GM21447 (cell line): ENCODE measurements at regions not wholly inside any gene's neighbourhood (a gene's known extent, or its start where the extent isn't known, plus 50 kb on each side); places are given as distances from the start of the nearest gene placed in this dataset.
"Not testable (repeated sequence)": the region's sequence is repeated elsewhere in the genome, so short reads cannot be mapped to it uniquely, and the experiment has no call there.

Source experiments
- ATAC-seq: cut with Tn5 transposase; IDR thresholded peaks from one replicate; pipeline ENCODE4 v1.9.1; 2021; ENCODE audit not compliant: unreplicated experiment

- ATAC-seq = no peak
Observed at GRCh38 chr1:94675373-94675772, 133.8 kb upstream of the F3 start.

- ATAC-seq = no peak
Observed at GRCh38 chr1:94674876-94675275, 133.3 kb upstream of the F3 start.

GRCh38 chr1:94672934-94673333, 131.4 kb upstream of the F3 start:
- ATAC-seq = no peak

- ATAC-seq = no peak
Observed at GRCh38 chr1:94672001-94672400, 130.4 kb upstream of the F3 start.

- no peak for ATAC-seq
Observed at GRCh38 chr1:94670273-94670672, 128.7 kb upstream of the F3 start.

- ATAC-seq = no peak
Observed at GRCh38 chr1:94669198-94669597, 127.6 kb upstream of the F3 start.

GRCh38 chr1:94668528-94668927, 127.0 kb upstream of the F3 start:
- no peak for ATAC-seq

GRCh38 chr1:94667818-94668217, 126.3 kb upstream of the F3 start:
- no peak for ATAC-seq

GRCh38 chr1:94666797-94667196, 125.2 kb upstream of the F3 start:
- no peak for ATAC-seq

GRCh38 chr1:94661431-94661932, 119.9 kb upstream of the F3 start:
- no peak for ATAC-seq

- no peak for ATAC-seq
Observed at GRCh38 chr1:94660994-94661393, 119.4 kb upstream of the F3 start.

GRCh38 chr1:94660258-94660657, 118.7 kb upstream of the F3 start:
- no peak for ATAC-seq

GRCh38 chr1:94659202-94659601, 117.6 kb upstream of the F3 start:
- not testable (repeated sequence) for ATAC-seq

GRCh38 chr1:94658221-94658620, 116.7 kb upstream of the F3 start:
- ATAC-seq = no peak

- ATAC-seq = not testable (repeated sequence)
Observed at GRCh38 chr1:94657776-94658175, 116.2 kb upstream of the F3 start.

GRCh38 chr1:94656967-94657366, 115.4 kb upstream of the F3 start:
- no peak for ATAC-seq

- no peak for ATAC-seq
Observed at GRCh38 chr1:94654919-94655318, 113.4 kb upstream of the F3 start.

GRCh38 chr1:94654459-94654858, 112.9 kb upstream of the F3 start:
- ATAC-seq = no peak

GRCh38 chr1:94654031-94654430, 112.5 kb upstream of the F3 start:
- no peak for ATAC-seq

GRCh38 chr1:94653454-94653853, 111.9 kb upstream of the F3 start:
- no peak for ATAC-seq

- no peak for ATAC-seq
Observed at GRCh38 chr1:94651076-94651475, 109.5 kb upstream of the F3 start.

GRCh38 chr1:94650301-94650700, 108.7 kb upstream of the F3 start:
- ATAC-seq = no peak

- ATAC-seq = no peak
Observed at GRCh38 chr1:94648225-94649007, 106.9 kb upstream of the F3 start.
